Rectal smooth muscle tissue (tissue), 1 donor: ENCODE measurements at regions not wholly inside any gene's neighbourhood (a gene's known extent, or its start where the extent isn't known, plus 50 kb on each side); places are given as distances from the start of the nearest gene placed in this dataset.
A peak's percentile ranks its signal among the peaks of the same experiment; 100 is the strongest.
"Not testable (repeated sequence)": the region's sequence is repeated elsewhere in the genome, so short reads cannot be mapped to it uniquely, and the experiment has no call there.

ENCODE experiments used
- H3K27ac ChIP-seq: one replicate; pipeline ENCODE4 v1.7.0; 2013; ENCODE audit warnings: low read depth, low read length, inconsistent platforms
- H3K27me3 ChIP-seq: one replicate; pipeline ENCODE4 v1.7.0; 2013; ENCODE audit warnings: low read length; ENCODE audit not compliant: control insufficient read depth, insufficient read depth
- H3K36me3 ChIP-seq: one replicate; pipeline ENCODE4 v1.7.0; 2013; ENCODE audit warnings: low read length; ENCODE audit not compliant: control insufficient read depth, insufficient read depth
- H3K4me1 ChIP-seq: one replicate; pipeline ENCODE4 v1.7.0; 2013; ENCODE audit warnings: low read length; ENCODE audit not compliant: control insufficient read depth, insufficient read depth
- H3K4me3 ChIP-seq: one replicate; pipeline ENCODE4 v1.7.0; 2013; ENCODE audit warnings: low read length
- H3K9ac ChIP-seq: one replicate; pipeline ENCODE4 v1.7.0; 2013; ENCODE audit warnings: low read length

GRCh38 chrX:40854242-40854641, 118.9 kb upstream of the MED14 start:
- Histone ChIP-seq H3K27me3 (no peaks in the 10 kb centered on the region), H3K4me1 (no peaks in the 10 kb centered on the region), H3K27ac (no peak overlapping the region), H3K4me3 (no peak overlapping the region), H3K36me3 (no peaks in the 10 kb centered on the region), H3K9ac (no peak overlapping the region)

- no peak overlapping the region for H3K4me3 ChIP-seq
- no peaks in the 10 kb centered on the region for H3K27me3 ChIP-seq
- no peak overlapping the region for H3K9ac ChIP-seq
- H3K36me3 ChIP-seq, result no peaks in the 10 kb centered on the region
- no peaks in the 10 kb centered on the region for H3K4me1 ChIP-seq
- no peak overlapping the region for H3K27ac ChIP-seq
Observed at GRCh38 chrX:40855411-40855810, 120.1 kb upstream of the MED14 start.

- Histone ChIP-seq H3K9ac (no peak overlapping the region), H3K4me1 (no peaks in the 10 kb centered on the region), H3K27me3 (no peaks in the 10 kb centered on the region), H3K27ac (no peak overlapping the region), H3K36me3 (no peaks in the 10 kb centered on the region), H3K4me3 (no peak overlapping the region)
Observed at GRCh38 chrX:40855932-40856515, 120.7 kb upstream of the MED14 start.

- not testable (repeated sequence) for H3K4me1 ChIP-seq, H3K36me3 ChIP-seq, H3K27me3 ChIP-seq, H3K27ac ChIP-seq, H3K4me3 ChIP-seq, H3K9ac ChIP-seq
Observed at GRCh38 chrX:40861952-40862554, 126.7 kb upstream of the MED14 start.

- not testable (repeated sequence) for H3K9ac ChIP-seq, H3K4me1 ChIP-seq, H3K36me3 ChIP-seq, H3K27ac ChIP-seq, H3K4me3 ChIP-seq, H3K27me3 ChIP-seq
Observed at GRCh38 chrX:40863260-40863659, 127.9 kb upstream of the MED14 start.

GRCh38 chrX:40863671-40864070, 128.3 kb upstream of the MED14 start:
- Histone ChIP-seq H3K4me1 (peaks cover 3% of the 10 kb centered on the region), H3K4me3 (no peak overlapping the region), H3K27ac (no peak overlapping the region), H3K9ac (no peak overlapping the region), H3K27me3 (no peaks in the 10 kb centered on the region), H3K36me3 (no peaks in the 10 kb centered on the region)

GRCh38 chrX:40864972-40865371, 129.6 kb upstream of the MED14 start:
- Histone ChIP-seq H3K36me3 (no peaks in the 10 kb centered on the region), H3K4me1 (peaks cover 3% of the 10 kb centered on the region), H3K9ac (no peak overlapping the region), H3K27ac (no peak overlapping the region), H3K27me3 (no peaks in the 10 kb centered on the region), H3K4me3 (no peak overlapping the region)

- no peak overlapping the region for H3K9ac ChIP-seq
- H3K36me3 ChIP-seq, result no peaks in the 10 kb centered on the region
- H3K4me1 ChIP-seq, result peaks cover 3% of the 10 kb centered on the region
- peak overlapping the region; percentile 9 for H3K27ac ChIP-seq
- H3K27me3 ChIP-seq, result peaks cover 2% of the 10 kb centered on the region
- no peak overlapping the region for H3K4me3 ChIP-seq
Observed at GRCh38 chrX:40866893-40867292, 131.6 kb upstream of the MED14 start.

GRCh38 chrX:40867352-40867751, 132.0 kb upstream of the MED14 start:
- H3K27me3 ChIP-seq, result peaks cover 2% of the 10 kb centered on the region
- H3K4me1 ChIP-seq, result peaks cover 3% of the 10 kb centered on the region
- no peaks in the 10 kb centered on the region for H3K36me3 ChIP-seq
- peak overlapping the region; percentile 9 for H3K27ac ChIP-seq
- H3K4me3 ChIP-seq, result no peak overlapping the region
- H3K9ac ChIP-seq, result no peak overlapping the region

- Histone ChIP-seq H3K9ac (no peak overlapping the region), H3K36me3 (no peaks in the 10 kb centered on the region), H3K4me3 (no peak overlapping the region), H3K4me1 (peaks cover 3% of the 10 kb centered on the region), H3K27me3 (peaks cover 2% of the 10 kb centered on the region), H3K27ac (no peak overlapping the region)
Observed at GRCh38 chrX:40868868-40869267, 133.5 kb upstream of the MED14 start.

- H3K27ac ChIP-seq, H3K4me1 ChIP-seq, H3K9ac ChIP-seq, H3K36me3 ChIP-seq, H3K27me3 ChIP-seq, H3K4me3 ChIP-seq: not testable (repeated sequence)
Observed at GRCh38 chrX:40870982-40871381, 135.6 kb upstream of the MED14 start.

GRCh38 chrX:40871385-40872082, 136.2 kb upstream of the MED14 start:
- no peak overlapping the region for H3K27ac ChIP-seq
- no peak overlapping the region for H3K9ac ChIP-seq
- H3K27me3 ChIP-seq, result peaks cover 2% of the 10 kb centered on the region
- no peak overlapping the region for H3K4me3 ChIP-seq
- peaks cover 3% of the 10 kb centered on the region for H3K4me1 ChIP-seq
- H3K36me3 ChIP-seq, result no peaks in the 10 kb centered on the region

GRCh38 chrX:40872351-40872750, 137.0 kb upstream of the MED14 start:
- H3K4me1 ChIP-seq, result peaks cover 3% of the 10 kb centered on the region
- H3K4me3 ChIP-seq, result no peak overlapping the region
- H3K9ac ChIP-seq, result no peak overlapping the region
- peaks cover 2% of the 10 kb centered on the region for H3K27me3 ChIP-seq
- no peaks in the 10 kb centered on the region for H3K36me3 ChIP-seq
- no peak overlapping the region for H3K27ac ChIP-seq
